ENCODE measurements at regions not wholly inside any gene's neighbourhood (a gene's known extent, or its start where the extent isn't known, plus 50 kb on each side); places are given as distances from the start of the nearest gene placed in this dataset.

GRCh38 chr18:49677081-49677480 lies 115.2 kb downstream of the LIPG start:
- TF ChIP-seq CTCF (IDR thresholded peaks at IDR 0.05; ENCODE audit: low read depth, low read length) (no peak), EZH2phosphoT487 (IDR thresholded peaks at IDR 0.05; ENCODE audit: low read depth) (no peak)
- Histone ChIP-seq H3K4me3 (ENCODE audit: low read length) (no peak overlapping the region), H3K4me1 (ENCODE audit: low read length) (peaks cover 22% of the 10 kb centered on the region), H3K4me2 (ENCODE audit: low read length) (no peak overlapping the region), H3K9me3 (ENCODE audit: insufficient read depth, low read length) (no peaks in the 10 kb centered on the region), H3K27me3 (ENCODE audit: low read depth, low read length) (peaks cover 30% of the 10 kb centered on the region), H4K20me1 (ENCODE audit: insufficient read depth, low read length) (no peaks in the 10 kb centered on the region), H3K27ac (ENCODE audit: low read length) (no peak overlapping the region), H3K36me3 (replicated peaks; ENCODE audit: low read depth, low read length) (no peaks in the 10 kb centered on the region), H3K9ac (ENCODE audit: low read length) (no peak overlapping the region), H3K79me2 (ENCODE audit: low read length) (no peaks in the 10 kb centered on the region), H2AFZ (ENCODE audit: low read depth, low read length) (no peak overlapping the region)

GRCh38 chr18:49673281-49673680 lies 111.4 kb downstream of the LIPG start:
- Histone ChIP-seq H3K27ac (ENCODE audit: low read length) (no peak overlapping the region), H3K9ac (ENCODE audit: low read length) (no peak overlapping the region), H3K79me2 (ENCODE audit: low read length) (no peaks in the 10 kb centered on the region), H3K36me3 (replicated peaks; ENCODE audit: low read depth, low read length) (no peaks in the 10 kb centered on the region), H3K4me2 (ENCODE audit: low read length) (no peak overlapping the region), H3K4me1 (ENCODE audit: low read length) (peaks cover 20% of the 10 kb centered on the region), H3K27me3 (ENCODE audit: low read depth, low read length) (peaks cover 52% of the 10 kb centered on the region), H4K20me1 (ENCODE audit: insufficient read depth, low read length) (no peaks in the 10 kb centered on the region), H2AFZ (ENCODE audit: low read depth, low read length) (no peak overlapping the region), H3K4me3 (ENCODE audit: low read length) (no peak overlapping the region), H3K9me3 (ENCODE audit: insufficient read depth, low read length) (no peaks in the 10 kb centered on the region)
- TF ChIP-seq EZH2phosphoT487 (IDR thresholded peaks at IDR 0.05; ENCODE audit: low read depth) (no peak), CTCF (IDR thresholded peaks at IDR 0.05; ENCODE audit: low read depth, low read length) (no peak)

GRCh38 chr18:49672853-49673252 lies 111.0 kb downstream of the LIPG start:
- TF ChIP-seq EZH2phosphoT487 (IDR thresholded peaks at IDR 0.05; ENCODE audit: low read depth) (no peak), CTCF (IDR thresholded peaks at IDR 0.05; ENCODE audit: low read depth, low read length) (no peak)
- H3K4me2 ChIP-seq (ENCODE audit: low read length) = no peak overlapping the region

GRCh38 chr18:49669403-49669802 lies 107.5 kb downstream of the LIPG start:
- no peaks in the 10 kb centered on the region for H4K20me1 ChIP-seq (ENCODE audit: insufficient read depth, low read length)
- H3K4me1 ChIP-seq (ENCODE audit: low read length) = no peaks in the 10 kb centered on the region
- H3K79me2 ChIP-seq (ENCODE audit: low read length) = no peaks in the 10 kb centered on the region
- H2AFZ ChIP-seq (ENCODE audit: low read depth, low read length) = no peak overlapping the region
- H3K9ac ChIP-seq (ENCODE audit: low read length) = no peak overlapping the region
- H3K9me3 ChIP-seq (ENCODE audit: insufficient read depth, low read length) = no peaks in the 10 kb centered on the region
- no peak overlapping the region for H3K27ac ChIP-seq (ENCODE audit: low read length)
- TF ChIP-seq CTCF (IDR thresholded peaks at IDR 0.05; ENCODE audit: low read depth, low read length) (no peak), EZH2phosphoT487 (IDR thresholded peaks at IDR 0.05; ENCODE audit: low read depth) (no peak)
- H3K4me2 ChIP-seq (ENCODE audit: low read length) = no peak overlapping the region
- no peak overlapping the region for H3K4me3 ChIP-seq (ENCODE audit: low read length)
- no peaks in the 10 kb centered on the region for H3K36me3 ChIP-seq (replicated peaks; ENCODE audit: low read depth, low read length)
- peaks cover 76% of the 10 kb centered on the region for H3K27me3 ChIP-seq (ENCODE audit: low read depth, low read length)

More at GRCh38 chr18:49672853-49673252, 111.0 kb downstream of the LIPG start:
- Histone ChIP-seq H2AFZ (ENCODE audit: low read depth, low read length) (no peak overlapping the region), H3K36me3 (replicated peaks; ENCODE audit: low read depth, low read length) (no peaks in the 10 kb centered on the region), H3K9me3 (ENCODE audit: insufficient read depth, low read length) (no peaks in the 10 kb centered on the region), H3K27ac (ENCODE audit: low read length) (no peak overlapping the region), H3K4me3 (ENCODE audit: low read length) (no peak overlapping the region), H3K79me2 (ENCODE audit: low read length) (no peaks in the 10 kb centered on the region), H4K20me1 (ENCODE audit: insufficient read depth, low read length) (no peaks in the 10 kb centered on the region), H3K9ac (ENCODE audit: low read length) (no peak overlapping the region), H3K27me3 (ENCODE audit: low read depth, low read length) (peaks cover 56% of the 10 kb centered on the region), H3K4me1 (ENCODE audit: low read length) (peaks cover 15% of the 10 kb centered on the region)
